ENCODE measurements at regions not wholly inside any gene's neighbourhood (a gene's known extent, or its start where the extent isn't known, plus 50 kb on each side); places are given as distances from the start of the nearest gene placed in this dataset.

DNA sequence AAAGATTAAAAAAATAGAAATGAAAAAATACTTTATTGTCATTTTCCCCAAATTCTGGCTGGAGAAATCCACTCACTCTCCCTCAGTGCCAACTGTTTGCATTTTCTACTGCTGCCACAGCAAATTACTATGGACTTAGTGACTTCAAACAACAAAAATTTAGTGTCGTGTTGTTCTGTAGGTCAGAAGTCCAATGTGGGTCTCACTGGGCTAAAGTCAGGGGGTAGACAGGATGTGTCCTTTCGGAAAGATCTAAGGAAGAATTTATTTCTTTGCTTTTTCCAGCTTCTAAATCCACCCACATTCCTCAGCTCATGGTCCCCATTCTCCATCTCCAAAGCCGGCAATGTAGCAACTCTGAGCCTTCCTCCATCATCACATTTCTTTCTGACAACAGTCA lies 453.3 kb downstream of the KIF16B start:
- no peak for DNase-seq (ENCODE audit: low read depth in 2 of 2)

DNA sequence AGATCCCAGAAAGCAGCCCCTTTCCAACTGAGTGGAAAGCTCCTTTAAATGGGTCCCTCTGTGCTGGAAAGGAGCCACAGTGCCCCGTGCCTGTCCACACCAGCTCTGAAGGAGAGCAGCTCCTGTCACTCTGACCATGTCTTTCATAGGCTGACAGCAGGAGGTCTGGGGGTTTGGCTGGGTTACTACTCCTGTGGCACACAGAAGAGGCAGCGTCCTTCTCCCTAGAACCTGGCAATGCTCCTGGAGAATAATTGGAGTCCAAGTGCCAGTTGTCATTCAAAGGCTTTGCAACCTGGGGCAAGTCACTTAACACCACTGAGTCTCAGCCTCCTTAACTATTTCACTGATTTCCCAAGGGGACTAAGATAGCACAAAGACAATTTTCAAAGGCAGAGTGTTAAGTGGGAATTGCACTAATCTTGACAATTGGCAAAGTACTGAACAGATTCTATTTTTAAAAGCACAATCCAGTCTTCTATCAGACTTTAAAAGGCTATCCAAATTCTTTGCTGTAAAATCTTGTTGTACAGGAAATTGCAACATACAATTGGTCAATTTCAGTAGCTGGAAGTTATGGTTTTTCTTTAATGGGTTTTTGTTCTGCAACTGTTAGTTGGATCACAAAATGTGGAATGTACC lies 457.2 kb downstream of the KIF16B start:
- no peak for DNase-seq (ENCODE audit: low read depth in 2 of 2)

DNA sequence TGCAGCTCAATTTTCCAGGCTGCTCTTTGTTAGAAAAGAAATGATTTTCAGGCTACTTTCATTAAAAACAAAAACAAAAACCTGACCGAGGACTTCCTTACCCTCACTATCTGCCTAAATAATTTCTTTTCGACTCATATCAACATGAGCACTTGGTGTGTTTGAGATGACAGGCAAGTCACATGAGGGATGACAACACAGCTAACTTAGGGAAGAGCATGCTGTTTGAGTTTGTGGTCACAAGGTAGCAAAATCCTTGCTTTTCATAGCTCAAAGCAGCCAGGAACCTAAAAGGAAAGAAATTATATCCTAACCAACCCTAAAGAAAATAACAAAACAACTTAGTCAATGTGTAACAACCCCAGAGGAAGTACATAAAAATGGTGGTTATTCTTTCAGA lies 459.5 kb downstream of the KIF16B start:
- no peak for DNase-seq (ENCODE audit: low read depth in 2 of 2)

DNA sequence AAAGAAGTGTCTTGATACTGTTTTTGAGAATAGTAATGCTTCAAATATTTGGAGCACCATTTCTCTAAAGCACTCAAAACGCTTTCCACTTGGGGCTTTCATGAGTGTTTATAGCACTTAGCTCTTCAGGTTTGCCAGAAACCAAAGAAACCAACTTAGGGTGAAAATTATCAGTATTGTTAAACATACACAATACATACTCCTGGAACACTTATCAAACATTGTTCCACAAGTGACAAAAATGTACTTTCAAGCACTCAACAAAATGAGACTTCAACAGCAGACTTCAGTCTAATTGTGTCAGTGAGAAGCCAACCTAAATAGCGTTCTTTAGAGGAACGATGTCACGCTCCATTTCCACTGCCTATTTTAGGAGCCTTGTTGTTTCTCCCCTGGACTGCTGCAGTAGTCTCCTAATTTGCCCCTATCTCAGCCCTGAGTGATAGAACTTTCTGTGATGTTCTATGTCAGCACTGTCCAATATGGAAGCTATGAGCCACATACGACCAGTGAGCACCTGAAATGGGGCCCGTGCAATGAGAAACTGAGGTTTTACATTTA lies 461.3 kb downstream of the KIF16B start:
- DNase-seq (ENCODE audit: low read depth in 2 of 2): no peak

DNA sequence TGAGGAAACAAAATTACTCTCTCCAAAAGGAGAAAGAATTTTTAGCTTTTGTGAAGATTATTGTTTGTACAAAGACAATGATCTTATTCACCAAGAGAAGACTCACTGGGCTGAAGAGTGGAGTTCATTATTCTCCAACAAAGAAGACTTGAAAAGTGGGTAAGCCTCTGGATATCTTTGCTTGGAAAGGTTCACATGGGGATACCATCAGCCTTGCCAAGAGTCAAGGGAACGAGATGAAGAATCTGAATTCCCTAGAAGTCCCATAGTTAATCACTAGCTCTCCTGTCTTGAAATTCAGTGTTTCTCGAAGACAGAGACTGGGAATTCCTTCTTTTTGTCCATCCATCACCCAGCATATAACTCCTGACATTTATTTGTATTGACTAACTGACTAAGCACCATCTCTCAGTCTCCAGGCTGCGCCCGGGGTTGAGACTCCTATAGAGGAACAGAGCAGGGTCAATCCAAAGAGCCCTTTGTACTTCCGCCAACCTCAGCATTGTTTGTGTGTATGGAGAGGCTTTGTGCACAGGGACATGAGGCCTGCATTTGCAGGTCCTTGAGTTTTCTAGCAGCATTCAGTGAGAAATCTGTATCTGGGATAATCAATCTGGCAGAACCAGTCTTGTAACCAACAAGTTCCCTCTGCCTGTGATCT lies 461.9 kb downstream of the KIF16B start:
- no peak for DNase-seq (ENCODE audit: low read depth in 2 of 2)

DNA sequence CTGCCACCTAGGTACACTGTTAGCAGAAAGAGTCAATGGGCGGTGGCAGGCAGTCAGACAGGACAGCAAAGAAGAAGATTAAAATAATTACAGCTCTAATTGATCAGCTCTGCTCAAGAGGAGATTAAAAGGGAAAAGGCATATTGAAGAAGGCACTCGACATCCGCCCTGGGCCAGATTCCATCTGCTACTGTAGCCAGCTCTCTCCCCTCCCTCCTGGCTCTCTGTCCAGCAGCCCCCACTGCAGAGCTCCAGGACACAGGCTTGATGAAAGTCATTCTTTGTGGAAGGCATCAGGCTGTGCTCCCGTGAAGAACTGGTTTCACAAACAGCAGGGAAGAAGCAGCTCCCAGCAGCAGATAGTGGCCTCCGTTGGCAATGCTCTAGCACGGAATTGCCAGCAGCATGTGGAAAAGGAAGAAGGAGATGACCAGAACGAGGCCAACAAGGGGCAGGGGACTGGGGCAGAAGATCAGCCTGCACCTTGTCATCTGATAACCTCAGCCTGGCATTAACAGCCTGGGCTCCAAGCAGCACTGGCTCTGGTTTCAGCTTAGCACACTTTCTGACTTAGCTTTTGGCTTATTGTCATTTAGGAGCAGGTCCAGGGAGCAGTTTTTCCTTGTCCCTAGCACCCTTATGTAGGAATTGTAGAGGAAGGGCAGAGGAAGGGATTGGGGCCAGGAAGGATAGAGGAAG lies 465.9 kb downstream of the KIF16B start:
- no peak for DNase-seq (ENCODE audit: low read depth in 2 of 2)

DNA sequence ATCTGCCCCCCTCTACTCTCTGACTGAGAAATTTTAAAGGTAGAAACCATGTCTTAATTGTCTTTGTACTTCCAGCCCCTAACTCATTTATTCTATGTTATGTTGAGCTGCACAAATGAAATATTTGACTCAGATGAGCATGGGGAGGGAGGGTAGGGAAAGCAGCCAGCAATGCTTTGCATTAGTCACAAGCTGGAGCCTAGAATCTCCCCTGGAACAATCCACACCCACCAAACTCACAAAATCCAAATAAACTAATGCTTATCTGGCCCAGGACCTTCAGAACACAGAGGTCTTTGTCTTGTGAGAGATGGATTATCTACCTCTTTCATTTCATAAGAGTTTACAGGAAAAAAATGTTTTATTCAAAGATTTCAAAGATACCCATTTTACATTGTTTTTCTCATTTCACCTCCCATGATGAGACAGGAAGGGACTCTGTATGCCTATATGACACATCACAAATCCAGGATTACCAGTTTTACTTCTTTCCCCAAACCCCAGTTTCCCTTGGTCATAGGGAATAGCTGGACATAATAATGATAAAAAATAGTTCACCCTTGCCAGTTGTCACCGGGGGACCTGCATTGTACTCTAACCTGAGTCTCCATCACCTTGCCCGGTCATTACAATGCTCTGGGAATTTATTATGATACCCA lies 466.9 kb downstream of the KIF16B start:
- no peak for DNase-seq (ENCODE audit: low read depth in 2 of 2)

DNA sequence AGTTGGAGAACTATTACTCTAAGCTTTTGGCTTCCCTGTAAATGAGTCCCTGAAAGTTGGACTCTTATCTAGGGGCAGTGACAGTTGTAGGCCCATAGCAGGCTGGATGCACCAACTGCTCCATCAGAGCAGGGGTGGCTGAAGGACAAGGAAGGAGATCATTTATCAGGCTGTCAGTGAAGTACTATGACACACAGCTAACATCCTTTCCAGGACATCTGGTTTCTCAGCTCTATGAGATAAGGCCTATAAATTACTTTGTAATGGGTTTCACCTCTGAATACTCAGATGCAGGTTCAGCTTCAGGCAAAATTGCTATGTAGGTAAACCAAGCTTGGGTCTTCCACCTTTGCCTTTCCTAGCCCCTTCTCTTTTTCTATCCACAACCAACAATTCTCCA lies 468.5 kb downstream of the KIF16B start:
- DNase-seq (ENCODE audit: low read depth in 2 of 2): no peak

Measured in fibroblast of skin of left biceps (primary cell).